Liver (tissue), 8 donors: ENCODE measurements at regions not wholly inside any gene's neighbourhood (a gene's known extent, or its start where the extent isn't known, plus 50 kb on each side); places are given as distances from the start of the nearest gene placed in this dataset.

Source experiments
- DNase-seq: peaks from one replicate; pipeline ENCODE4 v3.0.0-alpha.2; 2017; ENCODE audit warnings: low spot score
- H3K27ac ChIP-seq, 2 donors: one replicate each; pipeline ENCODE4 v1.7.0; 2013; ENCODE audit warnings: inconsistent platforms in 2 of 2, low read length in 2 of 2, control low read depth in 1 of 2, low read depth in 1 of 2, mild to moderate bottlenecking in 1 of 2
- H3K27me3 ChIP-seq, 4 donors: one replicate each; pipeline versions ENCODE4 v1.6.1 to v1.7.0; 2013; ENCODE audit warnings: low read length in 3 of 4, inconsistent platforms in 1 of 4, mild to moderate bottlenecking in 1 of 4, moderate library complexity in 1 of 4; ENCODE audit not compliant: control insufficient read depth in 4 of 4, insufficient read depth in 4 of 4
- H3K36me3 ChIP-seq, 4 donors: one replicate each; pipeline versions ENCODE4 v1.6.1 to v1.7.0; 2013; ENCODE audit warnings: low read length in 3 of 4, mild to moderate bottlenecking in 3 of 4, low read depth in 1 of 4, moderate library complexity in 1 of 4; ENCODE audit not compliant: control insufficient read depth in 4 of 4, insufficient read depth in 3 of 4
- H3K4me1 ChIP-seq, 4 donors: one replicate each; pipeline versions ENCODE4 v1.6.1 to v1.7.0; 2013; ENCODE audit warnings: low read length in 3 of 4, mild to moderate bottlenecking in 3 of 4, moderate library complexity in 1 of 4; ENCODE audit not compliant: control insufficient read depth in 4 of 4, insufficient read depth in 4 of 4
- H3K4me3 ChIP-seq, 3 donors: one replicate each; pipeline versions ENCODE4 v1.6.1 to v1.7.0; 2013; ENCODE audit warnings: low read length in 3 of 3, control low read depth in 1 of 3, low read depth in 1 of 3, mild to moderate bottlenecking in 1 of 3
- H3K9ac ChIP-seq, 2 donors: one replicate each; pipeline ENCODE4 v1.7.0; 2013; ENCODE audit warnings: low read length in 2 of 2, mild to moderate bottlenecking in 2 of 2, moderate library complexity in 2 of 2, control low read depth in 1 of 2, low read depth in 1 of 2
- H3K9me3 ChIP-seq, 4 donors: one replicate each; pipeline versions ENCODE4 v1.6.1 to v1.7.0; 2013; ENCODE audit warnings: low read length in 3 of 4; ENCODE audit not compliant: control insufficient read depth in 4 of 4
- ATF3 ChIP-seq: IDR thresholded peaks from 2 replicates; pipeline ENCODE4 v1.6.1; 2016; ENCODE audit warnings: antibody characterized with exemption
- CTCF ChIP-seq: fragments of 150-350 bp; IDR thresholded peaks from 2 replicates; pipeline ENCODE4 v1.5.1; 2017; ENCODE audit warnings: improper control_type of control experiment, low read depth, low read length; ENCODE audit not compliant: missing input control
- EGR1 ChIP-seq, 2 donors: IDR thresholded peaks; 2 replicates each; pipeline ENCODE4 v1.6.1; 2016 to 2018; ENCODE audit warnings: antibody characterized with exemption in 2 of 2, low read depth in 2 of 2
- FOXA1 ChIP-seq: IDR thresholded peaks from 2 replicates; pipeline ENCODE4 v1.6.1; 2016; ENCODE audit warnings: antibody characterized with exemption
- GABPA ChIP-seq, 2 donors: IDR thresholded peaks in 1 of 2; conservative IDR thresholded peaks in 1 of 2; 2 replicates each; pipeline ENCODE4 v1.6.1; 2016; ENCODE audit warnings: antibody characterized with exemption in 2 of 2, mild to moderate bottlenecking in 1 of 2, moderate library complexity in 1 of 2
- HNF4A ChIP-seq, 2 donors: conservative IDR thresholded peaks; 2 replicates each; pipeline ENCODE4 v1.6.1; 2016; ENCODE audit warnings: antibody characterized with exemption in 2 of 2, mild to moderate bottlenecking in 2 of 2
- HNF4G ChIP-seq: IDR thresholded peaks from 2 replicates; pipeline ENCODE4 v1.6.1; 2016; ENCODE audit warnings: antibody characterized with exemption
- JUND ChIP-seq, 2 donors: IDR thresholded peaks; 2 replicates each; pipeline ENCODE4 v1.6.1; 2016; ENCODE audit warnings: antibody characterized with exemption in 2 of 2
- MAX ChIP-seq: IDR thresholded peaks from 2 replicates; pipeline ENCODE4 v1.6.1; 2016; ENCODE audit warnings: antibody characterized with exemption
- NR2F2 ChIP-seq: IDR thresholded peaks from 2 replicates; pipeline ENCODE4 v1.6.1; 2016; ENCODE audit warnings: antibody characterized with exemption
- RAD21 ChIP-seq, 2 donors: IDR thresholded peaks; 2 replicates each; pipeline ENCODE4 v1.6.1; 2016; ENCODE audit warnings: antibody characterized with exemption in 2 of 2, mild to moderate bottlenecking in 2 of 2
- REST ChIP-seq: IDR thresholded peaks from 2 replicates; pipeline ENCODE4 v1.6.1; 2016; ENCODE audit warnings: antibody characterized with exemption, mild to moderate bottlenecking
- RXRA ChIP-seq, 2 donors: IDR thresholded peaks; 2 replicates each; pipeline ENCODE4 v1.6.1; 2017 to 2018; ENCODE audit warnings: antibody characterized with exemption in 2 of 2, mild to moderate bottlenecking in 1 of 2
- SP1 ChIP-seq: IDR thresholded peaks from 2 replicates; pipeline ENCODE4 v1.6.1; 2018; ENCODE audit warnings: antibody characterized with exemption, mild to moderate bottlenecking
- TAF1 ChIP-seq: conservative IDR thresholded peaks from 2 replicates; pipeline ENCODE4 v1.6.1; 2016; ENCODE audit warnings: antibody characterized with exemption, mild to moderate bottlenecking
- YY1 ChIP-seq: IDR thresholded peaks from 2 replicates; pipeline ENCODE4 v1.6.1; 2016; ENCODE audit warnings: antibody characterized with exemption, mild to moderate bottlenecking
- ZBTB33 ChIP-seq: IDR thresholded peaks from 2 replicates; pipeline ENCODE4 v1.6.1; 2016; ENCODE audit warnings: antibody characterized with exemption
- WGBS: extraction: QIAGEN DNeasy Blood & Tissue Kit; methylation state at CpG from one replicate; pipeline ENCODE4 v1.1.7; 2013; 5-methylcytosine and 5-hydroxymethylcytosine counted together
- donor health status: healthy.
- donor health status: healthy.
- donor health status: healthy.
- donor health status: healthy.
- donor health status: healthy.

GRCh38 chr16:86391984-86392383, 118.3 kb upstream of the FOXF1 start:
- WGBS: 73% methylated on average over 9 of the region's 9 CpGs
- Histone ChIP-seq H3K27ac (no peak overlapping the region), H3K9ac (no peak overlapping the region)

More at GRCh38 chr16:86391984-86392383, 118.3 kb upstream of the FOXF1 start:
- no peaks in the 10 kb centered on the region for H3K4me1 ChIP-seq
- no peak overlapping the region for H3K4me3 ChIP-seq
- peaks cover 0 to 7% (median 2%) of the 10 kb centered on the region in 4 donors for H3K27me3 ChIP-seq
- H3K36me3 ChIP-seq: no peaks in the 10 kb centered on the region
- no peak for TF ChIP-seq TAF1
- no peak for TF ChIP-seq CTCF
- no peak for TF ChIP-seq GABPA (IDR thresholded peaks at IDR 0.05 in 1 of 2, conservative IDR thresholded peaks at IDR 0.05 in 1 of 2)
- no peak for TF ChIP-seq NR2F2
- TF ChIP-seq ATF3: no peak
- no peak for TF ChIP-seq ZBTB33
- no peak for TF ChIP-seq MAX
- TF ChIP-seq REST: no peak
- TF ChIP-seq HNF4A (conservative IDR thresholded peaks at IDR 0.05): no peak
- no peak for TF ChIP-seq RAD21 (IDR thresholded peaks at IDR 0.05)
- TF ChIP-seq FOXA1: no peak
- no peak for TF ChIP-seq JUND (IDR thresholded peaks at IDR 0.05)
- TF ChIP-seq RXRA (IDR thresholded peaks at IDR 0.05): no peak
- no peak for TF ChIP-seq SP1
- TF ChIP-seq YY1: no peak
- no peak for TF ChIP-seq HNF4G
- TF ChIP-seq EGR1 (IDR thresholded peaks at IDR 0.05; ENCODE audit: low read depth in 2 of 2): no peak
- H3K9me3 ChIP-seq: no peaks in the 10 kb centered on the region
- DNase-seq: no peak
